GM21515 (cell line): ENCODE measurements at regions not wholly inside any gene's neighbourhood (a gene's known extent, or its start where the extent isn't known, plus 50 kb on each side); places are given as distances from the start of the nearest gene placed in this dataset.

ENCODE experiments used
- ATAC-seq: cut with Tn5 transposase; IDR thresholded peaks from one replicate; pipeline ENCODE4 v1.9.1; 2021; ENCODE audit not compliant: unreplicated experiment

- ATAC-seq, result no peak
Observed at GRCh38 chr2:51225377-51225776, 193.4 kb upstream of the NRXN1 start.

DNA sequence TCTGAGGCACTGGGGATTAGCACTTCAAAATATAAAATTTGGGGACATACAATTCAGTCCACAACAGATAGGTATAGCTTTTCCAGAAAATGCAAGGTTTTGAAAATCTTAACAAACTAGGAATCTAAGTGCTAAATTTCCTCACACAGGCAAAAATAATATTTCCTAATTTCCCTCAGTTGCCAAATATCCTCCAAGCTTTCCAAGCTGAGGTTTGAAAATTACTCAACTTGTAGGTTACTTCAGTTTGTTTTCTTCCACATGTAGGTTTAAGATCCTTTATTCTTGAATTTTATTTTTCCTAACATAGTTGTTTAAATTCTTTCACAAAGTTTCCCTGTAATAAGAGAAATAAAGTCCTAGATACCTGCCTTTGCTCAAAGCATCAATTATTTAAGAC, 192.9 kb upstream of the NRXN1 start:
- ATAC-seq, result no peak

DNA sequence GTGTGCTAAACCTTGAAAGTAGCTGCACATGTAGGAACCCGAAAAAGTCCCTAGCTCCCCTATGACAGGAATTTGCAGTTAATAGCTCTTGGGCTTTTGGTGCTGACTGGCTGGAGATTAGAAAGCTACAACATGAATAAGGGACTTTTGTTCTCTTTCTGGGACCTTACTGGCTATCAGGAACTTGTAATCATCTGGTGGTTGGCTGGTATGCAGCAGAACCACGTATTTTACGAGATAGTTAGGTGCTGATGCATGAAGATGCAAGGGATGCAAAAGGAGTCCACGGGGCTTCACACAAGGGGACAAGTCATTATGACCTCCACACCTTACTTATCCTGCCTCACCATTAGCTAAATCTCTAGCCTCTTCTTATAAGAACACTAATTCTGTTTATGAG, 190.2 kb upstream of the NRXN1 start:
- no peak for ATAC-seq

DNA sequence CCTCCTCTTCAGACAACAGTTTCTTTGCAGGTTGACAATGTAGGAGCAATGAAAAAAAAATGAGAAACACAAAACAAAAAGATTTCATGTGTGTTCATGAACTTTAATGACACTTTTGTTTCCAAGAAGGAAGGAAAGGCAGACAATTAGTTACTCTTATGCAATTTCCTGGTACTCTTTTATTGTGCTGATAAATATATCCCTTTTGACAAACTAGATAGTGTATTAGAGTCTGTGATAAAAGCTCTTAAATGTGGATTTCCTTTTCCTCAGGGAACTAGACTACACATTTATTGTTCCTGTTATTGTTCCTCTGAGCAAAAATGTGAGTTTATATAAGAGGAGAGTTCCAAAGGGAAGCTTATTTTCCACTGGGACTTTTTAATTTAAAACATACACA, 188.7 kb upstream of the NRXN1 start:
- ATAC-seq, result no peak

GRCh38 chr2:51220080-51220479, 188.1 kb upstream of the NRXN1 start:
- ATAC-seq, result no peak

DNA sequence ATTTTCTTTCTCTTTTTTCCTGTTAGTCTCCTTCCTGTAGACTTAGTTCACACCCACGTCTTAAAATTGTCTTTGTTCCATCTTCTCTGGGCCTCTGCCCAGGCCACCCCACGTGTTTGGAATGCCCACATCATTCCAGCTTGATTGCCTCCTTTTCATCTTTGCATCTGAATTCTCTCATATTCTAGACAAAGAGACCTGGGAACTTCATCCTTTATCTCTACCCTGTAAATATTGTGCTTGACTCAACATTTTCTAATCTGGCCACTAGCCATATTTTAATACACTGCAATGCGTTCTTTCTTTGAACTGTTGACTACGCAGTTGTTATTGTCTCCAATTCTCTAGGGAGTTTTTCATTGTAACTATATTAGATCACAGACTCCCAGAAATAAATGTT, 187.5 kb upstream of the NRXN1 start:
- ATAC-seq, result no peak

DNA sequence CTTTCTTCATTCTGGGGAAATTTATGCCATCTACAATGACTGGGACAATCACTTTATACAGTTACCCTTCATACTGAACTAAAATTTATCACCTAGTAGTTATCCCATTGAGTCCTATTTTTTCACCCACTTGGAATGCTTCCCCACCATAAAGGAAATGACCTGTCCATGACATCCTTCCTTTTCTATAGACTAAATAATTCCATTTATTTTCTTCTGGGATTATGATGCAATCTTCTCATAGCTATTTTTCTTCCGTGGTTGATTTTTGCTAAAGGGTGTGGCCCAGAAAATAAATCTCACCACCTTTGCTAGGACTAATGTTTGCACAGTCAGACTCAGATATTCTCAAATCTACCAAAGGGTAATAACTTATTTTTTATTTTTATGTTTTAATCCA, 186.1 kb upstream of the NRXN1 start:
- no peak for ATAC-seq

- ATAC-seq, result no peak
Observed at GRCh38 chr2:51213826-51214225, 181.9 kb upstream of the NRXN1 start.

DNA sequence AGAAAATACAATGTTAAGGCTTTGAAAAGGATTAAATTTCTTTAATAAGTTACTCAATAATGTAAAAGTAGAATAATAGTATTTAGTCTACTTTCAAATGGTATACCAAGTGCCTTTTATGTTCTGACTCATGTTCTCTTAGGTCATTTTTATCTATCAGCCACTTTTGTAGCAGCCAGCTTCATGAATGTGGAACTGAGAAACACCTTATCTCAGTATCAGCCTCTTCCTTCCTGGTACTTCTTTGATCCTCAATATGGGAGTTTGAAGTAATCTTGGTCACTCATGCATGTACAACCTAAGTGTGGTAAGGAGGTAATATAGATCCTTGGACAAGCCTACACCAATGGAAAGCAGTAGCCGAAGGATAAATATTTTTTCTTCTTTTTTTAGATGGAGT, 180.4 kb upstream of the NRXN1 start:
- ATAC-seq, result no peak

DNA sequence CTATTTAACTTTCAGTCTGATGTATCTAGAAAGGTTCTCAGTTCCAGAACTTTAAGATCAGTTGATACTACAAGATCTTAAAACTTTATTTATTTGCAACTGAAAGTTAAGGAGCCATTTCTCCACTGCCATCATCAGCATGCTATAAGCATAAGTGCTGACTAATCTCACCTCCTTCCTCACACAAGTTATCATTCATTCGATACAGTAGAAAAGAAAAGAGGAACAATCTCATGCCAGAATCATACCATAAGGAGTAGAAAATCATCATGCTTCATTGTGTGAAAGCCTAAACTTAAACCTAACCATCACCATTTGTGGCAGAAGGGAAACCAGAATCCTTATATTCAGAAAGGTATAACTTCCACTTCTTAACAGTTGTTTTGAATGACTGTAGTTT, 176.6 kb upstream of the NRXN1 start:
- no peak for ATAC-seq

DNA sequence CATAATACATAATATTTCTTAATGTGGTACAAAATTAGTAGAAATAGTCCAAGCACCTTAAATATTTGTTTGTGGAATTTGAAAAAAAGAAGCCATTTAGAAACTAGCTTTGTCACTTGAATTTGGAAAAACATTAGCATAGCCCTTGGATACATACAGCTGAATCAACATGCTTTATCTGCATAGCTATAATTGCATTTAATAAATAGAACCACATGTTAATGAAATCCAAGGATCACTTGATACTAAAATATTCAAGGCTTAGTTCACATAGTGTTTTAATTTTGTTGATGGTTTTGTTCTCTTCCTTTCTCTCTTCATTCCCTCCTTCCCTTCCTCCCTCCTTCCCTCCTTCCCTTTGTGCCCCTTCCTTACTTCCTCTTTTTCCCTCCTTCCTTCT, 169.4 kb upstream of the NRXN1 start:
- ATAC-seq, result no peak

DNA sequence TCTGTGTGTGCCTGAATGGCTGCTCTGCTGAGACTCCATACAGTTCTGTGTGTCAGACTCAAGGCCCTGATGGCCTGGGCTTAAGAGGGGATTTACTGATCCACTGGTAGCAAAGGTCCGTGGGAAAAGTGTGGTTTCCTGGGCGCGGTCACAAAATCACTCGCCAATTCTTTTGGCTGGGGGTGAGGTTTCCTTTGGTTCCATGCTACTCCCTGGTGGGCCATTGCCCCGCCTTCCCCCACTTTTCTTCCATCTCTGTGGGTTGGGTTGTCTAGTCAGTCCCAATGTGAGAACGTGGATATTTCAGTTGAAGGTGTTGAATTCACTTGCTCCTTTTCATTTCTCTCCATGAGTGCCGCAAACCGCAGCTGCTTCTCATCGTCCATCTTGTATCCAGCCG, 162.7 kb upstream of the NRXN1 start:
- no peak for ATAC-seq

DNA sequence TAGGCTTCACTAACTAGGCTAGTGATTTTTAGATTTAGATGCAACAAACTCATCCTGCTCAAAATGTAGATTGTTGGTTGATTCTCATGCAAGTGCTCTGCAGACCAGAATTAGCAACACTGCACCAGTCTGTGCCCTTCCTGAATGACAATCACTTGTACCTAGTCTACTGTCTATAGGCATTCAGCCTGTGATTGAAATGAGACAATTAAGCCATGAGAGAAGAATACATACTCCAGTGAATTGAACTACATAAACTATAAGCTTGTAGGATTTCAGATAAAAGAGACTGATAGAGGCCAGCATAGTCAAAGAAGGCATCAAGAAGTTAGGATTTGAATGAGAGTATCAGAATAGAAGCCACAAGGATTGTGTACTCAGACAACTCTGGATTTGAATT, 138.3 kb upstream of the NRXN1 start:
- ATAC-seq, result no peak

- no peak for ATAC-seq
Observed at GRCh38 chr2:51165534-51166260, 133.8 kb upstream of the NRXN1 start.

DNA sequence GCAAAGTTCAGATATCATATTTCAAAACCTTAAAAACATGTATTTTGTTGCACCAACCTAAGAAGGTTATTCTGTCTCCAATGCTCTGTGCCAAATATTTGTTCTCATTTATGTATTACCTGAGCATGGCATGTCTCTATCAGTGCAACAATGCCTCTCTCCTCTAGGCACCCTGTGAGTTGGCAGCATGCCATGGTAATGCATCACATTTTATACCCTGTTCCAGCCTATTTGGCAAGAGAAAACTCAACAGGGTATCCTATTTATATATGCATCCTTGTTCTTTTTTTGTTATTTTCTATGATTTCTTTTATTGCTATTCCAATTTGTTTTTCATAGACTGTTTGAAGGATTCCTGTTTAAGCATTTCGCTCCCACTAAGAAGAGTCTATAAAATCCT, 126.3 kb upstream of the NRXN1 start:
- ATAC-seq, result no peak

DNA sequence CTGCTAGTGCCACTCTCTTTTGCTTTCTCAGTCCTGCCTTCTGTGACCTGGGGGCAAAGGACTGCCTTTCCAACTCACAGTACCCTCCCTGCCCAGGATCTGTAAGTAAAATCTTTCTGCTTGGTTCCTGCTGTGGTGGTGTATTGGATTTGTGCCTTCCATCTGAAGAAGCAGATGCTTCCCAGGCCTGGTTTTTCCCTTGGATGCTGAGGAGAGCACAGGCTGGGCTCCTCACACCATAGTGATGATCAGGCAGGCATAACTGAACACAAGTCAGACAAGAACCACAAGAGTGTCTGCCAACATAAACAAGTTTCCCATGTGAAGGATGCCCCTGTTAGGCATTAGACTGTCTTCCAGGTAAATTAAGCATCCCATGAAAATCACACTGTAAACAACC, 121.3 kb upstream of the NRXN1 start:
- no peak for ATAC-seq

DNA sequence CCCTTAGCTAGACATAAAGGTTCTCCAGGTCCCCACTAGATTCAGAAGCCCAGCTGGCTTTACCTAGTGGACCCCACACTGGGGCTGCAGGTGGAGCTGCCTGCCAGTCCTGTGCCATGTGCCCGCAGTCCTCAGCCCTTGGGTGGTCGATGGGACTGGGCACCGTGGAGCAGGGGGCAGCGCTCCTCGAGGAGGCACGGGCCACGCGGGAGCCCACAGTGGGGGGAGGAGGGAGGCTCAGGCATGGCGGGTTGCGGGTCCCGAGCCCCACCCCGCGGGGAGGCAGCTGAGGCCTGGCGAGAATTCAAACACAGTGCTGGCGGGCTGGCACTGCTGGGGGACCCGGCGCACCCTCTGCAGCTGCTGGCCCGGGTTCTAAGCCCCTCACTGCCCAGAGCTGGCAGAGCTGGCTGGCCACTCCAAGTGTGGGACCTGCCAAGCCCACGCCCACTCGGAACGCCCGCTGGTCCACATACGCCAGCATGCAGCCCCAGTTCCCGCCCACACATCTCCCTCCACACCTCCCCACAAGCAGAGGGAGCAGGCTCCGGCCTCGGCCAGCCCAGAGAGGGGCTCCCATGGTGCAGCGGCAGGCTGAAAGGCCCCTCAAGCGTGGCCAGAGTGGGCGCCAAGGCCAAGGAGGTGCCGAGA, 119.7 kb upstream of the NRXN1 start:
- no peak for ATAC-seq

DNA sequence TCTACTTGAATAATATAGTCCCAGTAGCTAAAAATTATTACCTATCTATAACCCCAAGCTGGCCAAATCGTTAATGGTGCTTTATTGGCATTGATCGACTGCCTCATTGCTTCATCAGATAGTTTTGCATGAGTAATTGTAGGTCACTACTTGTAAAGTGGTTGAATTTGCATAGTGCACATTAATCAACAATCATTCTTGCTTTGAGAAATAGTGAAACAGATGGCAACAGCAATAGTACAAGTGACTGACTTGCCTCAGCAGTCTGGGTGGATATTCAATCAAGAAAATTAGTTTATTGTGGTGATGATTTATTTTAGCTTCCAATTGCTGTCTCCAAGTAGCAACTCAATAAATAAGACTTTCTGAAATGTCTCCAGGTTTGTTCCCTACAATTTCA, 117.8 kb upstream of the NRXN1 start:
- ATAC-seq, result no peak

GRCh38 chr2:51145761-51146160, 113.8 kb upstream of the NRXN1 start:
- ATAC-seq, result no peak

DNA sequence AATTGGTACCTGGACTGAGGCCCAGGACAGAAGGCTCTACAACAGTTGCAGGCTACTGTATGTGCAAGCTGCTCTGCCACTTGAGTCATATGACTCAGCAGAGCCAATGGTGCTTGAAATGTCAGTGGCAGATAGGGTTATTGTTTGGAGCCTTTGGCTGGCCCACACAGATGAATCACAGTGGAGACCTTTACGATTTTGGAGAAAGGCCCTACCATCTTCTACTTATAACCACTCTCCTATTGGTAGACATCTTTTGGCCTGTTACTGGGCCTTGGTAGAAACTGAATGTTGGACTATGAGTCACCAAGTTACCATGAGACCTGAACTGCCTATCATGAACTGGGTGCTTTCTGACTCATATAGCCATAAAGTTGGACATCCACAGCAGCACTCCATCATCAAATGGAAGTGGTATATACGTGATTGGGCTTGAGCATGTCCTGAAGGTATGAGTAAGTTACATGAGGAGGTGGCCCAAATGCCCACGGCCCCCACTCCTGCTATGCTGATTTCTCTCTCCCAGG, 88.9 kb upstream of the NRXN1 start:
- ATAC-seq, result no peak

- ATAC-seq, result no peak
Observed at GRCh38 chr2:51111532-51111931, 79.6 kb upstream of the NRXN1 start.

DNA sequence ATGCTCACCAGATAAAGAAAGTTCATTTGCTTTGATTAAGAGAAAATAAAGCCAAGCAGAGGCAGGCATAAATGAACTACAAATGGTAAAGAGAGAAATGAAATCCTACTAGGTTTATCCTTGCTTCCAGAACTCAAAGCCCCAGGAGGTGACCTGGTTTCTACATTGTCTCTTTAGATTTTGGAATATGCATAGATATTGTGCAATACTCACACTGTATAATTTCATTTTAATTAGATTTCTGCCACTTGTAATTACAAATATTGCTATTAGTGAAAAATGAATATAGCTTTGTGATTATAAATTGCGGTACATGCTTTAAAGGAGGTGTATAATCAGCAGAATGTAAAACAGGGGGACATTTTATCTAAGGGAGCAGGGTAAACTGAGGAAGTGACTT, 76.9 kb upstream of the NRXN1 start:
- no peak for ATAC-seq

- ATAC-seq, result no peak
Observed at GRCh38 chr2:51107841-51108240, 75.9 kb upstream of the NRXN1 start.
